ENCODE measurements at regions not wholly inside any gene's neighbourhood (a gene's known extent, or its start where the extent isn't known, plus 50 kb on each side); places are given as distances from the start of the nearest gene placed in this dataset.

DNA sequence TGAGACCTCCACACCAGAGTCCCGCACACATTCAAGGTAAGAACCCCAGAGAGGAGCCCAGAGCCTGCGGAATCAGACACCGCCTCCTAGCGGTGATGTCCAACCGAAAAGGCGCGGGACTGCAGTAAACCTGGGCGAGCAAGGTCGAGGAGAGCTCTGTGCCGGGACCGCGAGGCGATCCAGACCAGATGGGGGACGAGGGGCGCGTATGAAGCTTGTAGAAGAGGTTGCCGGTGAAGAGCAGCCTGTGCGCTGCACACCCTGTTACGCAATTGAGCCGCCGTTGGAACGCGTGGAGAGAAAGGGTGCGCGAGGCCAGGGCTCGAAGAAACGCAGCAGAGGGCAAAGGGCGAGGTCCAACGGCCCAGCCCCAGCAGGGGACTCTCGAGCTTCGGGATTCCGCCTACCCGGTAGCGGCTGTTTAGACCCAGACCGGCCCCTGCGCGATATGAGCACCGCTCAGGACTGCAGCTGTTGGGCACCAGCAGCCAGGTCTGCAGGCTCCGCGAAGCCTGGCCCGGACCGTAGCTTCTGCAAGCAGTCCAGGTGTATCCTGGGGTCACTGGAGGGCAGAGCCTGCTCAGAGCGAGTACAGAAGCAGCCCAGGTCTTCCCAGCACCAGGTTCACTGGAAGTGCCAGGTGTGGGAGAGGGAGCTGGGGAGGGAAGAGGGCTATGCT, 65.9 kb upstream of the ZNF599 start:
- H3K4me3 ChIP-seq (replicated peaks; ENCODE audit: low read depth, low read length) = no peak overlapping the region
- no peaks in the 10 kb centered on the region for H3K36me3 ChIP-seq (ENCODE audit: control insufficient read depth, insufficient read depth, low read length)
- TF ChIP-seq, protein P1, sequence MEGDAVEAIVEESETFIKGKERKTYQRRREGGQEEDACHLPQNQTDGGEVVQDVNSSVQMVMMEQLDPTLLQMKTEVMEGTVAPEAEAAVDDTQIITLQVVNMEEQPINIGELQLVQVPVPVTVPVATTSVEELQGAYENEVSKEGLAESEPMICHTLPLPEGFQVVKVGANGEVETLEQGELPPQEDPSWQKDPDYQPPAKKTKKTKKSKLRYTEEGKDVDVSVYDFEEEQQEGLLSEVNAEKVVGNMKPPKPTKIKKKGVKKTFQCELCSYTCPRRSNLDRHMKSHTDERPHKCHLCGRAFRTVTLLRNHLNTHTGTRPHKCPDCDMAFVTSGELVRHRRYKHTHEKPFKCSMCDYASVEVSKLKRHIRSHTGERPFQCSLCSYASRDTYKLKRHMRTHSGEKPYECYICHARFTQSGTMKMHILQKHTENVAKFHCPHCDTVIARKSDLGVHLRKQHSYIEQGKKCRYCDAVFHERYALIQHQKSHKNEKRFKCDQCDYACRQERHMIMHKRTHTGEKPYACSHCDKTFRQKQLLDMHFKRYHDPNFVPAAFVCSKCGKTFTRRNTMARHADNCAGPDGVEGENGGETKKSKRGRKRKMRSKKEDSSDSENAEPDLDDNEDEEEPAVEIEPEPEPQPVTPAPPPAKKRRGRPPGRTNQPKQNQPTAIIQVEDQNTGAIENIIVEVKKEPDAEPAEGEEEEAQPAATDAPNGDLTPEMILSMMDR (IDR thresholded peaks at IDR 0.05; ENCODE audit: insufficient read depth, low read length, poor library complexity, severe bottlenecking) = no peak
- no peak for DNase-seq (ENCODE audit: extremely low read depth, insufficient read length)
- H3K27me3 ChIP-seq (replicated peaks; ENCODE audit: control insufficient read depth, insufficient read depth, low read length) = no peaks in the 10 kb centered on the region

DNA sequence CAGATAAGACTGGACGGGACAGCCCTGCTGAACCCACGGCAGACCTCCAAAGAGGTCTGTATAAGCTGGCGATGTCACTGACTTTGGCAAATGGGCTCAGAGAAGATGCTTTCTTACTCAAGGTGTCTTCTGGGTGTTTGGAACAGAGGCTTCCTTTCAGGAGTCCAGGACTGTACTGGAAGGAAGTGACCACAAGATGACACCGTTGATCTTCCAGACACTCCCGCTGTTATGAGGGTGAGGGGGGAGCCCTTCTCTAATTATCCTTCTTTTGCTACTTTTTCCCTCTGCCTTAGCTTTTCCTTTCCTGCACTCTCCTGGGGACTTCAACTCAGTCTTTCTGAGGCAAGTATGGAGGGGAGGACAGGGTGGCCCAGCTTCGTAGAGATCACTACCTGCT, 65.2 kb upstream of the ZNF599 start:
- no peak overlapping the region for H3K4me3 ChIP-seq (replicated peaks; ENCODE audit: low read depth, low read length)
- no peaks in the 10 kb centered on the region for H3K27me3 ChIP-seq (replicated peaks; ENCODE audit: control insufficient read depth, insufficient read depth, low read length)
- TF ChIP-seq, protein P1 (IDR thresholded peaks at IDR 0.05; ENCODE audit: insufficient read depth, low read length, poor library complexity, severe bottlenecking) = no peak
- H3K36me3 ChIP-seq (ENCODE audit: control insufficient read depth, insufficient read depth, low read length) = no peaks in the 10 kb centered on the region
- DNase-seq (ENCODE audit: extremely low read depth, insufficient read length) = no peak

DNA sequence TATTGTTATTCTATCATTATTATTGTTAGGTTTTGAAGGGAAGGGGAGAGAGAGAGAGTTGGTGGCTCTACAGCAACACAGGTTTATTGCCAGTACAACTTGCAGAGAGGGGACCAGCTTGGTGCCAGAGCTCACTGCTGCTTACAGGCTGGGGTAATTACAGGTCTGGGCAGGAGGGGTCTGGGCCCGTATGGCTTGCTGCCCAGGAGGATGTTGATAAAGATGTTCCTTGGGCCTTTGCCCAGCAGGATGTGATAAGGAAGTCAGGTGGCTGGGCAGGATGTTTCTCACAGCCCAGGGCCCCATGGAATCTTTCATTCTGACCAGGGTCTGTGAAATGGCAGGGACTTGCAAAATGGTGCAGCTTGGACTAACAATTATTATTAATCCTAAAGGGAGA, 64.2 kb upstream of the ZNF599 start:
- TF ChIP-seq, protein P1 (IDR thresholded peaks at IDR 0.05; ENCODE audit: insufficient read depth, low read length, poor library complexity, severe bottlenecking) = no peak
- DNase-seq (ENCODE audit: extremely low read depth, insufficient read length) = no peak

DNA sequence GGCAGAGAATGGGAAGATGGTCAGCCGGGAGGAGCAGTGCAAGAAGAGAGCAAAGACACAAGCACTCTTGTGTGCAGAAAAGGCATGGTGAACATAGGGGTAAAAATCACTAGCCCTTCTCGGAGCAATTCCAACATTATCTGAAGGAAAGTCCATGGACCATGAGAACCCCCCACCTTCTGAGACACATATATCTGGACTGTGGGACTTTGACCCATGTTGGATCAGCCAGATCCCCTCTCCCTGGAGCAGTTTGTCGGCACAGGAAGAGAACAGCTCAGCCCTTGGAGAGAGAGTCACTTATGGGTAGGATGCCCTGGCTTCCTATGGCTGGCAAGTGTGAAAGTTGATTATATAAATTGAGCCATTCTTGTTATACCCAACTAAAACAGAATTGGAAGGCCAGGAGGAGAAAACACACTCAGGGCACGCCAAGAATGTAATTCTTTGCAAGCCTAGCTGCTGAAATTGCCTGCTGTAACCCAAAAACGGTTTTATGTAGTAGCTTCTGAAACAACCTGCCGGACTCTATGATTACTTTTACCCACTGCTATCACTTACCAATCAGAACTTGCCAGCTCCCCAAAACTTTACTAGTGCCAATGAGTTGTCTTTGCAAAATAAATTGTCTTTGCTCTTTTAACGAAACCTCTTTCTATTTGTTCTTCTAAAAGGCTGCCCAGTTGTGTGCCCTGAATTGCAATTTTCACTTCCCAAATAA, 62.8 kb upstream of the ZNF599 start:
- TF ChIP-seq, protein P1 (IDR thresholded peaks at IDR 0.05; ENCODE audit: insufficient read depth, low read length, poor library complexity, severe bottlenecking) = no peak
- DNase-seq (ENCODE audit: extremely low read depth, insufficient read length) = no peak
- Histone ChIP-seq H3K27me3 (replicated peaks; ENCODE audit: control insufficient read depth, insufficient read depth, low read length) (no peaks in the 10 kb centered on the region), H3K36me3 (ENCODE audit: control insufficient read depth, insufficient read depth, low read length) (no peaks in the 10 kb centered on the region), H3K4me3 (replicated peaks; ENCODE audit: low read depth, low read length) (no peak overlapping the region)

More for the DNA sequence above, 64.2 kb upstream of the ZNF599 start:
- no peak overlapping the region for H3K4me3 ChIP-seq (replicated peaks; ENCODE audit: low read depth, low read length)
- no peaks in the 10 kb centered on the region for H3K36me3 ChIP-seq (ENCODE audit: control insufficient read depth, insufficient read depth, low read length)
- no peaks in the 10 kb centered on the region for H3K27me3 ChIP-seq (replicated peaks; ENCODE audit: control insufficient read depth, insufficient read depth, low read length)

DNA sequence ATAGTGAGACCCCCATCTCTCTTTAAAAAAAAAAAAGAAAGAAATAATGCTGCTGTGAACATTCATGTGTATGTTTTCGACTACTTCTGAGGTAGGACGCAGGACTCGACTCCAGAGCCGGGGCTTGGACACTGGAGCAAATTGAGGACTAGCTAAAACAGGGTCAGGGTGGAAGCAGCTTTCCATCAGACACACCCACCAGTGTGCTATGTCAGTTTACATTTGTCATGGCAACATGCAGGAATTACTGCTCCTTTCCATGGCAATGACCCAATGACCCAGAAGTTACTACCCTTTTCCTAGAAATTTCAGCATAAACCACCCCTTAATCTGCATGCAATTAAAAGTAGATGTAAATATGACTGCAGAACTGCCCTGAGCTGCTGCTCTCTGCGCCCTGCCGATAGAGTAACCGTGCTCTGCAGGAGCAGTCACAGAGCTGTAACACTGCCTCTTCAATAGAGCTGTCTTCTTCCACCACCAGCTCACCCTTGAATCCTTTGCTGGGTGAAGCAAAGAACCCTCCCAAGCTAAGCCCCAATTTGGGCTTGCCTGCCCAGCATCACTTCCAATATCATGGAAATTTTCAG, 61.6 kb upstream of the ZNF599 start:
- no peaks in the 10 kb centered on the region for H3K27me3 ChIP-seq (replicated peaks; ENCODE audit: control insufficient read depth, insufficient read depth, low read length)
- no peak for DNase-seq (ENCODE audit: extremely low read depth, insufficient read length)
- H3K4me3 ChIP-seq (replicated peaks; ENCODE audit: low read depth, low read length) = no peak overlapping the region
- no peaks in the 10 kb centered on the region for H3K36me3 ChIP-seq (ENCODE audit: control insufficient read depth, insufficient read depth, low read length)
- TF ChIP-seq, protein P1 (IDR thresholded peaks at IDR 0.05; ENCODE audit: insufficient read depth, low read length, poor library complexity, severe bottlenecking) = no peak

Data from GM06990 (cell line).